Naive B cell (primary cell): ENCODE measurements at regions not wholly inside any gene's neighbourhood (a gene's known extent, or its start where the extent isn't known, plus 50 kb on each side); places are given as distances from the start of the nearest gene placed in this dataset.

ENCODE experiments used
- ATAC-seq, 2 donors: fragments of 150-1000 bp; cut with Tn5 transposase; 2 replicates each; pipeline ENCODE4 v1.10.0; 2021; ENCODE audit warnings: low read depth in 2 of 2, mild to moderate bottlenecking in 2 of 2, moderate library complexity in 2 of 2
- DNase-seq: peaks from one replicate; pipeline ENCODE4 v3.0.0; 2022
- H3K27ac Mint-ChIP-seq, 6 donors: one replicate each; pipeline ENCODE4 v1.8.0; 2020 to 2022; ENCODE audit warnings: mild to moderate bottlenecking in 6 of 6, mixed read lengths in 6 of 6, moderate library complexity in 5 of 6, inconsistent platforms in 2 of 6
- H3K27me3 Mint-ChIP-seq, 3 donors: one replicate each; pipeline ENCODE4 v1.8.0; 2021 to 2022; ENCODE audit warnings: mixed read lengths in 3 of 3, mild to moderate bottlenecking in 1 of 3
- H3K36me3 Mint-ChIP-seq, 2 donors: one replicate each; pipeline ENCODE4 v1.8.0; 2020 to 2022; ENCODE audit warnings: mixed read lengths in 2 of 2, inconsistent platforms in 1 of 2, mild to moderate bottlenecking in 1 of 2
- H3K4me1 Mint-ChIP-seq, 3 donors: one replicate each; pipeline ENCODE4 v1.8.0; 2020 to 2022; ENCODE audit warnings: mixed read lengths in 3 of 3, inconsistent platforms in 1 of 3, mild to moderate bottlenecking in 1 of 3, moderate library complexity in 1 of 3
- H3K4me3 Mint-ChIP-seq, 8 donors: one replicate each; pipeline ENCODE4 v1.8.0; 2020 to 2022; ENCODE audit warnings: mild to moderate bottlenecking in 8 of 8, mixed read lengths in 8 of 8, moderate library complexity in 8 of 8, inconsistent platforms in 2 of 8
- H3K9me3 Mint-ChIP-seq, 7 donors: one replicate each; pipeline ENCODE4 v1.8.0; 2020 to 2022; ENCODE audit warnings: mixed read lengths in 7 of 7, mild to moderate bottlenecking in 5 of 7, inconsistent platforms in 2 of 7, moderate library complexity in 1 of 7

GRCh38 chr21:23522751-23523150 lies 2084.5 kb downstream of the MRPL39 start:
- Mint-ChIP-seq H3K4me1 (no peaks in the 10 kb centered on the region), H3K36me3 (no peaks in the 10 kb centered on the region), H3K27ac (no peak overlapping the region), H3K27me3 (peaks cover 0 to 6% (median 0%) of the 10 kb centered on the region in 3 donors), H3K4me3 (no peak overlapping the region), H3K9me3 (no peaks in the 10 kb centered on the region)
- no peak for DNase-seq
- ATAC-seq, result no peak

- Mint-ChIP-seq H3K27me3 (peaks cover 0 to 7% (median 4%) of the 10 kb centered on the region in 3 donors), H3K9me3 (no peaks in the 10 kb centered on the region), H3K4me3 (no peak overlapping the region), H3K27ac (no peak overlapping the region), H3K4me1 (no peaks in the 10 kb centered on the region), H3K36me3 (no peaks in the 10 kb centered on the region)
- ATAC-seq (no peak), DNase-seq (no peak)
These were observed 2099.8 kb downstream of the MRPL39 start for GRCh38 chr21:23507501-23507900.

GRCh38 chr21:23496729-23497128 lies 2110.6 kb downstream of the MRPL39 start:
- H3K27me3 Mint-ChIP-seq, result no peaks in the 10 kb centered on the region
- no peaks in the 10 kb centered on the region for H3K4me1 Mint-ChIP-seq
- H3K4me3 Mint-ChIP-seq, result no peak overlapping the region
- ATAC-seq (no peak), DNase-seq (no peak)
- no peaks in the 10 kb centered on the region for H3K36me3 Mint-ChIP-seq
- H3K9me3 Mint-ChIP-seq, result peaks cover 1 to 11% (median 4%) of the 10 kb centered on the region in 7 donors
- H3K27ac Mint-ChIP-seq, result no peak overlapping the region

- Mint-ChIP-seq H3K36me3 (no peaks in the 10 kb centered on the region), H3K4me3 (no peak overlapping the region), H3K27me3 (peaks cover 0 to 5% (median 4%) of the 10 kb centered on the region in 3 donors), H3K4me1 (no peaks in the 10 kb centered on the region), H3K27ac (no peak overlapping the region), H3K9me3 (no peaks in the 10 kb centered on the region)
- ATAC-seq, result no peak
- no peak for DNase-seq
These were observed 2119.0 kb downstream of the MRPL39 start for GRCh38 chr21:23488245-23488644.

GRCh38 chr21:23480591-23481270 lies 2126.6 kb downstream of the MRPL39 start:
- Mint-ChIP-seq H3K4me3 (no peak overlapping the region), H3K9me3 (peaks cover 0 to 2% (median 0%) of the 10 kb centered on the region in 7 donors), H3K27me3 (peaks cover 0 to 5% (median 0%) of the 10 kb centered on the region in 3 donors), H3K27ac (no peak overlapping the region), H3K4me1 (no peaks in the 10 kb centered on the region), H3K36me3 (no peaks in the 10 kb centered on the region)
- DNase-seq (no peak), ATAC-seq (no peak)

GRCh38 chr21:23478381-23478780 lies 2128.9 kb downstream of the MRPL39 start:
- H3K36me3 Mint-ChIP-seq, result no peaks in the 10 kb centered on the region
- no peaks in the 10 kb centered on the region for H3K4me1 Mint-ChIP-seq
- DNase-seq (no peak), ATAC-seq (no peak)
- no peak overlapping the region for H3K27ac Mint-ChIP-seq
- H3K9me3 Mint-ChIP-seq, result peaks cover 0 to 2% (median 0%) of the 10 kb centered on the region in 7 donors
- peaks cover 0 to 5% (median 0%) of the 10 kb centered on the region in 3 donors for H3K27me3 Mint-ChIP-seq
- H3K4me3 Mint-ChIP-seq, result no peak overlapping the region

GRCh38 chr21:23475281-23476219 lies 2131.7 kb downstream of the MRPL39 start:
- ATAC-seq (no peak), DNase-seq (no peak)
- Mint-ChIP-seq H3K4me3 (no peak overlapping the region), H3K9me3 (peaks cover 0 to 2% (median 0%) of the 10 kb centered on the region in 7 donors), H3K27ac (no peak overlapping the region), H3K4me1 (no peaks in the 10 kb centered on the region), H3K27me3 (peaks cover 0 to 5% (median 0%) of the 10 kb centered on the region in 3 donors), H3K36me3 (no peaks in the 10 kb centered on the region)

- peaks cover 0 to 6% (median 4%) of the 10 kb centered on the region in 3 donors for H3K27me3 Mint-ChIP-seq
- peak overlapping the region in 1 of 6 donors; percentile 12 for H3K27ac Mint-ChIP-seq
- ATAC-seq (no peak), DNase-seq (no peak)
- no peaks in the 10 kb centered on the region for H3K36me3 Mint-ChIP-seq
- H3K4me1 Mint-ChIP-seq, result no peaks in the 10 kb centered on the region
- H3K9me3 Mint-ChIP-seq, result no peaks in the 10 kb centered on the region
- H3K4me3 Mint-ChIP-seq, result no peak overlapping the region
These were observed 2135.4 kb downstream of the MRPL39 start for GRCh38 chr21:23471877-23472276.

GRCh38 chr21:23463365-23463764 lies 2143.9 kb downstream of the MRPL39 start:
- Mint-ChIP-seq H3K27ac (no peak overlapping the region), H3K9me3 (peaks cover 0 to 22% (median 9%) of the 10 kb centered on the region in 7 donors), H3K4me1 (no peaks in the 10 kb centered on the region), H3K4me3 (no peak overlapping the region), H3K27me3 (peaks cover 0 to 4% (median 0%) of the 10 kb centered on the region in 3 donors), H3K36me3 (no peaks in the 10 kb centered on the region)
- DNase-seq (no peak), ATAC-seq (no peak)

- no peaks in the 10 kb centered on the region for H3K36me3 Mint-ChIP-seq
- H3K9me3 Mint-ChIP-seq, result no peaks in the 10 kb centered on the region
- H3K4me1 Mint-ChIP-seq, result peaks cover 0 to 4% (median 4%) of the 10 kb centered on the region in 3 donors
- no peak overlapping the region for H3K4me3 Mint-ChIP-seq
- H3K27me3 Mint-ChIP-seq, result no peaks in the 10 kb centered on the region
- H3K27ac Mint-ChIP-seq, result no peak overlapping the region
- ATAC-seq, result no peak
- no peak for DNase-seq
These were observed 2151.6 kb downstream of the MRPL39 start for GRCh38 chr21:23455676-23456075.

- H3K4me3 Mint-ChIP-seq, result peak overlapping the region in 6 of 8 donors; percentile 1 to 77 (median 24)
- peaks cover 0 to 4% (median 4%) of the 10 kb centered on the region in 3 donors for H3K4me1 Mint-ChIP-seq
- H3K36me3 Mint-ChIP-seq, result no peaks in the 10 kb centered on the region
- ATAC-seq (peak; percentile 47 to 62), DNase-seq (peak; percentile 1)
- H3K9me3 Mint-ChIP-seq, result no peaks in the 10 kb centered on the region
- H3K27ac Mint-ChIP-seq, result peak overlapping the region in 1 of 6 donors; percentile 78
- no peaks in the 10 kb centered on the region for H3K27me3 Mint-ChIP-seq
These were observed 2154.7 kb downstream of the MRPL39 start for GRCh38 chr21:23452384-23453083.

GRCh38 chr21:23445307-23445706 lies 2162.0 kb downstream of the MRPL39 start:
- no peaks in the 10 kb centered on the region for H3K9me3 Mint-ChIP-seq
- H3K27me3 Mint-ChIP-seq, result peaks cover 0 to 11% (median 6%) of the 10 kb centered on the region in 3 donors
- DNase-seq (no peak), ATAC-seq (no peak)
- H3K36me3 Mint-ChIP-seq, result no peaks in the 10 kb centered on the region
- no peak overlapping the region for H3K4me3 Mint-ChIP-seq
- H3K4me1 Mint-ChIP-seq, result no peaks in the 10 kb centered on the region
- H3K27ac Mint-ChIP-seq, result no peak overlapping the region

- DNase-seq (no peak), ATAC-seq (no peak)
- H3K9me3 Mint-ChIP-seq, result peaks cover 0 to 4% (median 0%) of the 10 kb centered on the region in 7 donors
- no peak overlapping the region for H3K4me3 Mint-ChIP-seq
- no peaks in the 10 kb centered on the region for H3K36me3 Mint-ChIP-seq
- no peak overlapping the region for H3K27ac Mint-ChIP-seq
- H3K4me1 Mint-ChIP-seq, result no peaks in the 10 kb centered on the region
- peaks cover 0 to 5% (median 0%) of the 10 kb centered on the region in 3 donors for H3K27me3 Mint-ChIP-seq
These were observed 2169.2 kb downstream of the MRPL39 start for GRCh38 chr21:23438081-23438480.
